ENCODE measurements at regions not wholly inside any gene's neighbourhood (a gene's known extent, or its start where the extent isn't known, plus 50 kb on each side); places are given as distances from the start of the nearest gene placed in this dataset.
"Not testable (repeated sequence)": the region's sequence is repeated elsewhere in the genome, so short reads cannot be mapped to it uniquely, and the experiment has no call there.

GRCh38 chr1:30229960-30230359 is 493.4 kb downstream of the MATN1 start:
- no peak for DNase-seq (ENCODE audit: low read depth in 1 of 2, low spot score in 1 of 2)

GRCh38 chr1:30229557-30229956 is 493.8 kb downstream of the MATN1 start:
- DNase-seq (ENCODE audit: low read depth in 1 of 2, low spot score in 1 of 2), result no peak

- no peak for DNase-seq (ENCODE audit: low read depth in 1 of 2, low spot score in 1 of 2)
These were observed 496.7 kb downstream of the MATN1 start for GRCh38 chr1:30226648-30227047.

GRCh38 chr1:30225357-30225756 is 498.0 kb downstream of the MATN1 start:
- no peak for DNase-seq (ENCODE audit: low read depth in 1 of 2, low spot score in 1 of 2)

- DNase-seq (ENCODE audit: low read depth in 1 of 2, low spot score in 1 of 2), result no peak
These were observed 503.7 kb downstream of the MATN1 start for GRCh38 chr1:30219675-30220074.

GRCh38 chr1:30218438-30218837 is 504.9 kb downstream of the MATN1 start:
- DNase-seq (ENCODE audit: low read depth in 1 of 2, low spot score in 1 of 2), result no peak

GRCh38 chr1:30216602-30217001 is 506.8 kb downstream of the MATN1 start:
- DNase-seq (ENCODE audit: low read depth in 1 of 2, low spot score in 1 of 2), result no peak

GRCh38 chr1:30213936-30214335 is 509.4 kb downstream of the MATN1 start:
- DNase-seq (ENCODE audit: low read depth in 1 of 2, low spot score in 1 of 2), result no peak

GRCh38 chr1:30207962-30208361 is 515.4 kb downstream of the MATN1 start:
- not testable (repeated sequence) for DNase-seq (ENCODE audit: low read depth in 1 of 2, low spot score in 1 of 2)

- DNase-seq (ENCODE audit: low read depth in 1 of 2, low spot score in 1 of 2), result not testable (repeated sequence)
These were observed 516.8 kb downstream of the MATN1 start for GRCh38 chr1:30206631-30207030.

- DNase-seq (ENCODE audit: low read depth in 1 of 2, low spot score in 1 of 2), result not testable (repeated sequence)
These were observed 518.5 kb downstream of the MATN1 start for GRCh38 chr1:30204916-30205315.

- no peak for DNase-seq (ENCODE audit: low read depth in 1 of 2, low spot score in 1 of 2)
These were observed 522.4 kb downstream of the MATN1 start for GRCh38 chr1:30201015-30201414.

GRCh38 chr1:30200161-30200560 is 523.2 kb downstream of the MATN1 start:
- no peak for DNase-seq (ENCODE audit: low read depth in 1 of 2, low spot score in 1 of 2)

- no peak for DNase-seq (ENCODE audit: low read depth in 1 of 2, low spot score in 1 of 2)
These were observed 523.8 kb downstream of the MATN1 start for GRCh38 chr1:30199563-30199962.

- no peak for DNase-seq (ENCODE audit: low read depth in 1 of 2, low spot score in 1 of 2)
These were observed 524.5 kb downstream of the MATN1 start for GRCh38 chr1:30198795-30199403.

GRCh38 chr1:30198451-30198760 is 525.0 kb downstream of the MATN1 start:
- no peak for DNase-seq (ENCODE audit: low read depth in 1 of 2, low spot score in 1 of 2)

- DNase-seq (ENCODE audit: low read depth in 1 of 2, low spot score in 1 of 2), result no peak
These were observed 525.5 kb downstream of the MATN1 start for GRCh38 chr1:30197639-30198450.

GRCh38 chr1:30196872-30197638 is 526.3 kb downstream of the MATN1 start:
- DNase-seq (ENCODE audit: low read depth in 1 of 2, low spot score in 1 of 2), result no peak

- no peak for DNase-seq (ENCODE audit: low read depth in 1 of 2, low spot score in 1 of 2)
These were observed 526.9 kb downstream of the MATN1 start for GRCh38 chr1:30196457-30196856.

- DNase-seq (ENCODE audit: low read depth in 1 of 2, low spot score in 1 of 2), result no peak
These were observed 527.8 kb downstream of the MATN1 start for GRCh38 chr1:30195424-30196134.

- no peak for DNase-seq (ENCODE audit: low read depth in 1 of 2, low spot score in 1 of 2)
These were observed 528.5 kb downstream of the MATN1 start for GRCh38 chr1:30194741-30195423.

All from stimulated activated CD4-positive, alpha-beta T cell treated with anti-CD3 and anti-CD28 coated beads, Interleukin-15, amount 100 ng/mL, for 1 hour (primary cell).